ENCODE measurements at regions not wholly inside any gene's neighbourhood (a gene's known extent, or its start where the extent isn't known, plus 50 kb on each side); places are given as distances from the start of the nearest gene placed in this dataset.

- no peak for TF ChIP-seq POLR2AphosphoS5 (IDR thresholded peaks at IDR 0.05)
- no peak for TF ChIP-seq POLR2A (IDR thresholded peaks at IDR 0.05)
- no peak for TF ChIP-seq CTCF (IDR thresholded peaks at IDR 0.05)
Measured at GRCh38 chr4:138832563-138832962, 183.0 kb upstream of the NOCT start.
